Activated CD4-positive, alpha-beta T cell treated with anti-CD3 and anti-CD28 coated beads, Interleukin-2, Interleukin-6, amounts not matched to agents 100 ng/mL and 50 ng/mL, durations not matched to agents 16 hours and 8 hours (primary cell): ENCODE measurements at regions not wholly inside any gene's neighbourhood (a gene's known extent, or its start where the extent isn't known, plus 50 kb on each side); places are given as distances from the start of the nearest gene placed in this dataset.

Experiments used
- DNase-seq: peaks from one replicate; pipeline ENCODE4 v3.0.0-alpha.2; 2020

GRCh38 chr5:62695274-62695673 lies 116.7 kb downstream of the LRRC70 start:
- DNase-seq = no peak

- peak; percentile 6 for DNase-seq
Observed at GRCh38 chr5:62692946-62693713, 114.5 kb downstream of the LRRC70 start.

GRCh38 chr5:62691946-62692345 lies 113.3 kb downstream of the LRRC70 start:
- DNase-seq = no peak

- no peak for DNase-seq
Observed at GRCh38 chr5:62690421-62690820, 111.8 kb downstream of the LRRC70 start.

- no peak for DNase-seq
Observed at GRCh38 chr5:62689599-62690368, 111.2 kb downstream of the LRRC70 start.

- no peak for DNase-seq
Observed at GRCh38 chr5:62686692-62687091, 108.1 kb downstream of the LRRC70 start.

- no peak for DNase-seq
Observed at GRCh38 chr5:62685221-62685620, 106.6 kb downstream of the LRRC70 start.

- DNase-seq = no peak
Observed at GRCh38 chr5:62684310-62684709, 105.7 kb downstream of the LRRC70 start.

- no peak for DNase-seq
Observed at GRCh38 chr5:62682059-62682458, 103.4 kb downstream of the LRRC70 start.

- no peak for DNase-seq
Observed at GRCh38 chr5:62681117-62681850, 102.7 kb downstream of the LRRC70 start.

- DNase-seq = no peak
Observed at GRCh38 chr5:62680121-62680520, 101.5 kb downstream of the LRRC70 start.
